GM19025 (cell line): ENCODE measurements at regions not wholly inside any gene's neighbourhood (a gene's known extent, or its start where the extent isn't known, plus 50 kb on each side); places are given as distances from the start of the nearest gene placed in this dataset.
A peak's percentile ranks its signal among the peaks of the same experiment; 100 is the strongest.
"Not testable (repeated sequence)": the region's sequence is repeated elsewhere in the genome, so short reads cannot be mapped to it uniquely, and the experiment has no call there.

ENCODE experiments used
- ATAC-seq: cut with Tn5 transposase; IDR thresholded peaks from one replicate; pipeline ENCODE4 v1.9.1; 2021; ENCODE audit warnings: mild to moderate bottlenecking, low read depth, moderate library complexity; ENCODE audit not compliant: unreplicated experiment

- not testable (repeated sequence) for ATAC-seq
Observed at GRCh38 chrY:18599606-18600005, 53.1 kb downstream of the HSFY1 start.

DNA sequence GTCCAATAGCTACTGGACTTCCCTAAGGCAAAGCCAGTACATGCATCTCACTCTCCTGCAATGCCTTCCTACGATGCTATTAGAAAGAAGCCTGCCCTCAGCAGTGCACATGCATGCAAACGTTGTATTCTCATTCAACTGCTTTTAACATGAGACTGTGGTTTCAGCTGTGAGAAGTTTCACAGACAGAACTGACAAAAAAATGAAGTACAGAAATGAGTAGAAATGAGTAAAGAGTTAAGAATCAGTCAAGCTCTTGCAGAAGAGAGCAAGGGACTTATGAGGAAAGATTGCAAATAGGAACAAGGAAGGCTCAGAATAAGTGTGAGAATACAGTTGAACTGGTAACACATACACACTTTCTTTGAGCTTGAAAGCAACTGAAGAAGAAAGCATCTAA lies 54.8 kb downstream of the HSFY1 start:
- ATAC-seq = peak; percentile 77

- ATAC-seq = not testable (repeated sequence)
Observed at GRCh38 chrY:18606251-18606650, 59.7 kb downstream of the HSFY1 start.

DNA sequence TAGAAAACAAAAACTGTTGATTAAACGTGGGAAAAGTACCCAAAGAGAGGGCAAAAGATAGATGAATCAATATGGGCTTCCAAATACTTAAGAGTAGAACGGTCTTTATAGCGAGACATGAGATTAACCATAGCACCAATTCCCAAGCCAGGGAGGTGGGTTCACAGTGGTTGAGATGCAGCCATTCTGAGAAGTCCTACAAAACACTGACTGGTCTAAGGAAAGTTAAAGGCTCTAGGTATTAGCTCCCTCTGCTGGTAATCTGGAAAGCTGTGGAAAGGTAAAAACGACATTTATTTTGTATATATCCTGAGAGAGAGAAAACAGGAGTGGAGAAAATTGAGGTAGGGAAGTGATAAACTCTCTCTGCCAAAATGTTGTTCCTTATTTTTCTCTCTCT lies 61.7 kb downstream of the HSFY1 start:
- not testable (repeated sequence) for ATAC-seq

- not testable (repeated sequence) for ATAC-seq
Observed at GRCh38 chrY:18615809-18616208, 69.3 kb downstream of the HSFY1 start.

GRCh38 chrY:18629805-18630516 lies 83.4 kb downstream of the HSFY1 start:
- not testable (repeated sequence) for ATAC-seq

DNA sequence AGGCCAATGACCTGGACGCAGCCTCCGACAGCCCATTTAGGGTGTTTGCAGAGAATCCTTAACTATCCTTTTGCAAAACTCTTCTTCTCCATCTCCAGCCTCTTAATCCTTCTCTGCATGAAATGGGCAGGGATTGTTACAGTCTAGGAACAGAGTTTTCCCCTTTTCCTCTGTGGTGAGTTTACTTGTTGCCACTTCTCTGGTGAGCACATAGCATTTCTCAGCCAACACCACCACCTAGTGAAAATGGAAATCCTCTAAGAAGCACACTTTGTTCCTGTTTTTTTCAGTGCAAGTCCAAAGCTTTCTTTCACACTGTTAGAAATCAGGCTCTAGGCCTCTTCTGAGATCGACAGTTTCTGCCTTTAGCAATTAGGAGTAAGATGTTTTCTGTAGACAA lies 84.1 kb downstream of the HSFY1 start:
- not testable (repeated sequence) for ATAC-seq

GRCh38 chrY:18631610-18632009 lies 85.1 kb downstream of the HSFY1 start:
- not testable (repeated sequence) for ATAC-seq

- ATAC-seq = no peak
Observed at GRCh38 chrY:18650746-18651145, 104.2 kb downstream of the HSFY1 start.

GRCh38 chrY:18664559-18664958 lies 109.0 kb downstream of the HSFY2 start:
- no peak for ATAC-seq

GRCh38 chrY:18669790-18670189 lies 103.7 kb downstream of the HSFY2 start:
- ATAC-seq = no peak

DNA sequence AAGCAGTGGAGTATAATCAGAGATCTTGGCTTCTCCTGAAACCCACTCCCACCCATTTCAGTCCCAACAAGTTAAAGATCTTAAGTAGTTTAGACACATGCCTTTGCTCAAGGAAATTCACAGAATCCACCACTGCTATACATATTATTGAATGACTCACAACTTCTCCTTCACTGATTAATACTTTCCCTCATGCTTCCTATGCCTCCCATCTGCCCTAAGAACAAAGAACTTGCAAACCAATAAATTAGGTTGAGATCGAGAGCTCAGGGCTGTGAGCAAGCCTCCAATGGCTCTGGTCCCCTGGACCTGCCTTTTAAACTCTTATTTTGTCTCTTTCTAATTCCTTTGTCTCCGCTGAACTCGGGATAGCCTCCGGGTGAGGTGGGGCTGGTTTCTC lies 101.6 kb downstream of the HSFY2 start:
- no peak for ATAC-seq

DNA sequence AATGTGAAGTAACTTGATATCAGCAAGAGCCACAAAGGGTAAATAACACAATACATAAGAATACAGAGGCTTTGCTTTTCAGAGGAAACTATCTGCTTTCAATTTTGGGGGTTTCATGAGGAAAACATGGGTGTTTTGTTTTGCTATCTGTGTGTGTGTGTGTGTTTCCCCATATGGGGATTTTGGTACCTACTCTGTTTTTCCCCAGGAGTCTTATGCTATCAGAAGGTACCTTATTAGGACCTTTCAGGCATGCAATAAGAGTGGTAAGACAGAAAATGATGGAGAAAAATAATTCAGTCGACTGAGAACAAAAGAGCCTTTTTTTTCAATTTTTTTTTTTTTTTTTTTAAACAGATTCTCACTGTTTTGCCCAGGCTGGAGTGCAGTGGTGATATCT lies 87.5 kb downstream of the HSFY2 start:
- not testable (repeated sequence) for ATAC-seq

GRCh38 chrY:18688362-18688761 lies 85.2 kb downstream of the HSFY2 start:
- ATAC-seq = not testable (repeated sequence)

- not testable (repeated sequence) for ATAC-seq
Observed at GRCh38 chrY:18689420-18689819, 84.1 kb downstream of the HSFY2 start.

DNA sequence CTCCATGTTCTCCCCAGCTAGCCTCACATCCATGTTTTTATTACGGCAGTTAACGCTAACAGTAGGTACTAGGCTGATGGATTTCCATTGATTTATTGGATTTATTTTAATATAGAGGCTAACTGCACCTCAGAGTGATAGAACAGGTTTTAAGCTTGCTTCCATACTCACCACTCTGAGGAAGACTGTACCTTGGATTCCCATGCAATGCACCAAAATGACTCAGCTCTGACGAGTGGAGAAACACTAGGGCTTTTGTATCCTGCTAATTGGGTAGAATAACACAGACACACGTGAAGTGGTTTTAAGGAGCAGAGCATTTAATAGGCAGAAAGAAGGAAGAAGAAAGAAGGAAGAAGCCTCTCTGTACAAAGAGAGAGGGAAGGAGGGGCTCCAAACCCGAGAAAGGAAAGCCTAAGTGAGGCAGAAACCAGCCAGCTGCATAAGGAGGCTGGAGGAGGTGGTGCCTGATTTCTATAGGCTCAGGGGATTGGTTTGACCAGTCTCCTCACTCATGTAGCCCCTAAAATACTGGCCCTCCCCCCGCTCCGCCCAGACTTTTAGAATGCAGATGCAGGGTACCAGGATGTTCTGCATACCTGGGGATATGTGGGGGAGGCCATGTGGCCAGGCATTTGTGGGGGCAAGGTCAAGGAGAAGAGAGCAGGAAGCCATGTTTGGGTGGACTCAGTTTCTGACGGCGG lies 83.5 kb downstream of the HSFY2 start:
- ATAC-seq = not testable (repeated sequence)

DNA sequence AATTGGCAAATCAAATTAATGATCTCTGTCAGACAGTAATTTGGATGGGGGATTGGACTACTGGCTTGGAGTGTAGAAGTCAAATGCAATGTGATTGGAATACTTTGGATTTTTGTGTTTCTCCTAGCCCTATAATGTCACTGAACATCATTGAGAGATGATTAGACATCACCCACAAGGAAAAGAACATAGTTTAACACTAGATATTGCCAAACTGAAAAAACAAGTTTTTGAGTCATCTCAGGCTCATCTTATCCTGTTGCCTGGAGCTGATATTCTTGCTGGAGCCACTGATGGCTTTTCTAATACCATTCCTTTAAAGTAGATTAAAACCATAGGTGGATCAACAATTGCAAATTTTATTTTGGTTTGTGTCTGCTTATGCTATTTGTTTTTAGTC lies 76.7 kb downstream of the HSFY2 start:
- ATAC-seq = not testable (repeated sequence)

DNA sequence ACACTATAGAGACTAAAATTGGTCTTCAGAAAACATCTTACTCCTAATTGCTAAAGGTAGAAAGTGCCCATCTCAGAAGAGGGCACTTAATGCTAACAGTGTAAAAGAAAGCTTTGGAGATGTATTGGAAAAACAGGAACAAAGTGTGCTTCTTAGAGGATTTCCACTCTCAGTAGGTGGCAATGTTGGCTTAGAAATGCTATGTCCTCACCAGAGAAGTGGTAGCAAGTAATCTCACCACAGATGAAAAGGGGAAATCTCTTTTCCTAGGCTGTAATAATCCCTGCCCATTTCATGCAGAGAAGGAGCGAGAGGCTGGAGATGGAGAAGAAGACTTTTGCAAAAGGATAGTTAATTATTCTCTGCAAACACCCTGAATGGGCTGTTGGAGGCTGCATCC lies 69.3 kb downstream of the HSFY2 start:
- ATAC-seq = not testable (repeated sequence)

- not testable (repeated sequence) for ATAC-seq
Observed at GRCh38 chrY:18711785-18712184, 61.8 kb downstream of the HSFY2 start.

GRCh38 chrY:18713760-18714159 lies 59.8 kb downstream of the HSFY2 start:
- not testable (repeated sequence) for ATAC-seq

- ATAC-seq = peak; percentile 77
Observed at GRCh38 chrY:18718714-18719113, 54.8 kb downstream of the HSFY2 start.

DNA sequence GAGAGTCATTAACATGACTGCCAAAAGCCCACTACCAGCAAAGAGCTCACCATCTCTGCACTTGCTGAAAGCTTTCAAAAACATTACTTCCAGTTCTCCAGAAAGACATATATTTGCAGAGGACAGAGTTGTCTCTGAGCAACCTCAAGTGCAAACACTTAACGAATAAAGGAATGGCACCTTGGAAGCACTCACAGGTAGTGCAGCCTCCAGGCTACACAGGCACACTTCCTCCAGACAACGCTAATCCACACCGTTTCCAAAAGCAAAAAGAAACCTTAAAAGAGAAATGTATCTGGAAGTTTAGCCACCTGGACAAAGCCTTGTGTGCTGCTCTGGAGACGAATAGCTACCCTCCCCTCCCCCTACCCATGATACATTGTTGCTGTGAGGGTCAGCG lies 53.1 kb downstream of the HSFY2 start:
- ATAC-seq = not testable (repeated sequence)
